ENCODE measurements at regions not wholly inside any gene's neighbourhood (a gene's known extent, or its start where the extent isn't known, plus 50 kb on each side); places are given as distances from the start of the nearest gene placed in this dataset.

DNA sequence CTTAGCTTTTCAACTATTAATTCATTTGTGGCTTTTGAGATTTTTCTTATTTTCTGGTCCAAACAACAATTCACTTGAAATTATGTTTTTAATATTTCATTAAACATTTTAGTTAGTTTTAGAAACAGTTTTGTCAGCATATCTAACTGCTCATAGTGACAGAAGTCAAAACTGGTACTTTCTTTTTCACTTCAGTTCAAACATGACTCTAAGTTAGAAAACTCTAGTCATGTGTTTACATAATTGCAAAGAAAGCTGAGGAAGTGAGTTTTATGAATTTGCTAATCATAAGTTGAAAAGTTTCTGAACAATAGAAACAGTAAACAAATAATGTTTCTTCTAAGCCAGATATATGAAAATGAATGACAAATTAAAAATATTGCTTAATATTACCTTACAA lies 1931.0 kb downstream of the EFNA5 start:
- no peaks in the 10 kb centered on the region for H3K27me3 ChIP-seq (ENCODE audit: insufficient read depth in 3 of 3, low read length in 2 of 3)
- no peaks in the 10 kb centered on the region for H3K36me3 ChIP-seq (ENCODE audit: insufficient read depth in 1 of 2, low read depth in 1 of 2)
- ATAC-seq (no peak), DNase-seq (no peak)
- no peaks in the 10 kb centered on the region for H3K4me1 ChIP-seq
- H3K9me3 ChIP-seq: no peaks in the 10 kb centered on the region
- no peak for TF ChIP-seq CTCF (IDR thresholded peaks at IDR 0.05)
- no peak overlapping the region for H3K4me3 ChIP-seq
- H3K27ac ChIP-seq: no peak overlapping the region
- intact Hi-C loops (cut with DNase I): no loop called here

GRCh38 chr5:105735704-105736103 lies 1935.0 kb downstream of the EFNA5 start:
- H3K27ac ChIP-seq: no peak overlapping the region
- H3K4me1 ChIP-seq: no peaks in the 10 kb centered on the region
- DNase-seq (no peak), ATAC-seq (no peak)
- intact Hi-C loops (cut with DNase I): no loop called here
- no peaks in the 10 kb centered on the region for H3K36me3 ChIP-seq (ENCODE audit: insufficient read depth in 1 of 2, low read depth in 1 of 2)
- no peak overlapping the region for H3K4me3 ChIP-seq
- no peak for TF ChIP-seq CTCF (IDR thresholded peaks at IDR 0.05)
- H3K9me3 ChIP-seq: no peaks in the 10 kb centered on the region
- H3K27me3 ChIP-seq (ENCODE audit: insufficient read depth in 3 of 3, low read length in 2 of 3): no peaks in the 10 kb centered on the region

- WGBS, 3 donors: 59 to 73% (median 63%) methylated on average over 1 of the region's 1 CpG
- Histone ChIP-seq H3K27me3 (ENCODE audit: insufficient read depth in 3 of 3, low read length in 2 of 3) (no peaks in the 10 kb centered on the region), H3K4me1 (no peaks in the 10 kb centered on the region), H3K36me3 (ENCODE audit: insufficient read depth in 1 of 2, low read depth in 1 of 2) (no peaks in the 10 kb centered on the region), H3K9me3 (no peaks in the 10 kb centered on the region), H3K4me3 (no peak overlapping the region), H3K27ac (no peak overlapping the region)
- ATAC-seq: no peak
- DNase-seq: no peak
- no peak for TF ChIP-seq CTCF (IDR thresholded peaks at IDR 0.05)
- intact Hi-C loops (cut with DNase I): no loop called here
Observed at GRCh38 chr5:105730982-105731381, 1939.8 kb downstream of the EFNA5 start.

DNA sequence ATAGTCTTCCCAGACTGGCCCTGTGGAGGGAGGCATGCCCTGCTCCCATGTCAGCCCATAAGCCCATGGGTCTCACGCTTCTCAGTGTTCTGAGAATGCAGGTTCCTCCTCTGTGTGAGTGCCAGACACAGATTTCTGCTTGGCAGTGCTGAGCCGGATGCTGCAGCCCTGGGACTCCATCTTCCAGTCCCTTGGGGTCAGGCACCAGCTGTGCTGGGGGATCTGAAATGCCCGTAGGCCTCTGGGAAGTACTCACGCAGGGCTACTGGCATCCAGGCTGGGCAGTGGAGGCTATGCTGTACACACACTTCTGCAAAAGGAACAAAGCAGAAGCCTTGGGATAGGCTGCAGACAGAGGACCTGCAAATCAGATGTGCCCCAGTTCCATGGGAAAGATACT lies 1944.6 kb downstream of the EFNA5 start:
- Histone ChIP-seq H3K9me3 (no peaks in the 10 kb centered on the region), H3K27me3 (ENCODE audit: insufficient read depth in 3 of 3, low read length in 2 of 3) (no peaks in the 10 kb centered on the region), H3K36me3 (ENCODE audit: insufficient read depth in 1 of 2, low read depth in 1 of 2) (no peaks in the 10 kb centered on the region), H3K27ac (no peak overlapping the region), H3K4me1 (no peaks in the 10 kb centered on the region), H3K4me3 (no peak overlapping the region)
- TF ChIP-seq CTCF (IDR thresholded peaks at IDR 0.05): no peak
- no peak for ATAC-seq
- WGBS, 3 donors: 37 to 53% (median 50%) methylated on average over 4 of the region's 4 CpGs
- intact Hi-C loops (cut with DNase I): no loop called here
- DNase-seq: no peak

GRCh38 chr5:105708442-105708841 lies 1962.3 kb downstream of the EFNA5 start:
- Histone ChIP-seq H3K4me3 (no peak overlapping the region), H3K9me3 (peaks cover 2% of the 10 kb centered on the region), H3K27ac (no peak overlapping the region), H3K36me3 (ENCODE audit: insufficient read depth in 1 of 2, low read depth in 1 of 2) (no peaks in the 10 kb centered on the region), H3K27me3 (ENCODE audit: insufficient read depth in 3 of 3, low read length in 2 of 3) (no peaks in the 10 kb centered on the region), H3K4me1 (no peaks in the 10 kb centered on the region)
- no peak for TF ChIP-seq CTCF (IDR thresholded peaks at IDR 0.05)
- 79 to 87% (median 83%) methylated on average over 1 of the region's 1 CpG for WGBS, 3 donors
- DNase-seq (no peak), ATAC-seq (no peak)
- intact Hi-C loops (cut with DNase I): no loop called here
